ENCODE measurements at regions not wholly inside any gene's neighbourhood (a gene's known extent, or its start where the extent isn't known, plus 50 kb on each side); places are given as distances from the start of the nearest gene placed in this dataset.

DNA sequence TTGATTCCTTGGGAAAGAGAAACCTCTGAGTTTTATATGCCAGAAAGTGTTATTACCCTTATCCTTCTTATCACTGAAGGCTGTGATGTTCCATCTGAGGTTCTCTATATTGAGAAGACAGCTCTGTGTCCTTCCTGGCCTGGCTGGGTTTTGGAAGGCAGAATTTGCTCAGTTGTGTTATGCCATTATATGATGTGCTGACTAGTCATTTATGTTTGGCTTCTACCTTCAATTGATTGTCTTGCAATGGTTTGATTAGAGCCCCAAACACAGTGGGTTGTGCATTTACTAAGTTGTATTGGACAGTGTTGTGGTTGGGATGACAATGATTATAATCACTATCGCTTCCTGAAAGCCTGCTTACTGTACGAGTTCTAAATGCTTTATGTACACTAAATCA lies 265.7 kb downstream of the SNAPC1 start:
- no peak for DNase-seq

DNA sequence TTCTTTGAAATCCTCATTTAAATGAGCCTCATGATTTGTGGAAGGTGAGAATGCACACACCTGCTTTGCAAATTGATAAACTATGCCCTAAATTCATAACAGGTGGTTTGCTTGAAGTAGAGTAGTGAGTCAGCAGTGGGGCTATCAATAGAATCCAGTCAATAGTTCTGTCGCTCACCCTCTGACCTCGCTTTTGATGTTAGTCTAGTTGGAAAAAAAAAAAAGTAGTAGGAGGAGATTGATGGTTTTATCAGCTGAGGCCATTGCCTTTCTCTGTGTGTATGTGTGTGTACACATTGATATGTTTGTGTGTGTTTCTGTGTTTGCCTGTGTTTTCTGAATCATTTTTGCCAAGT lies 267.3 kb downstream of the SNAPC1 start:
- DNase-seq: no peak

DNA sequence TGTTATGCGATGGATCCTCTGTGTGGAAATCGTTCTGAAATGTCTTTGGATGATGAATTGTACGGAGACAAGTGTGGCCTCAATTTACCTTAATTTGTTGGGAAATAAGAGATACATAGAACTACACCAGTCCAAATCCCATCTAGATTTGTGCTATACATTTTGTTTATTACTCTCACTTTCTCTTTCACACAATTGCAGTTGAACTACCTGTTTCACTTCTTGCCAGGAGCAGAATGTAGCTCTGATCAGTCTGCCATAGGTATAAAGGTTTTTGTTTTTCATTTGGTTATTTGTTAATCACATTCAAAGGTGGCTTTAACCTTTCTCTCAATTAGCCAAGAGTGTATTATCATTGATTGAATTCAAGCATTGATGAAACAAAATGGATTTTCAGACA lies 268.2 kb downstream of the SNAPC1 start:
- DNase-seq: no peak

DNA sequence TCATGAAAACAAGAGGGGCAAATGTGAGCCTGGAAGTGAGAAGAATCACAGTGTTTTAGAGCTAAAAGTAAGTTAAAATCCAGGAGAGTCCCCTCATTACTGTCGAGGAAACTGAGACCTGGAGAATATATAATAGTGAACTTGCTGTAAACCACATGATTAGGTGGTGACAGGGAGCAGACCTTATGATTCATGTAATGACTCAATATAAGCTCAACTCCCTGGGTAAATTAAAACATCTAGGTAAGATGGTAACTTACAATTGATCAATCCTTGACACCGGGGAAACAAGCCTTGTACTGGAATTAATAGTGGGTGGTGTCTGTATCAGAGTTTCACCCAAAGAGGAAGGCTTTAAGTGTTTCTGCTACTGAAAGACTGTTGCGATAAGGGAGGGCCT lies 269.3 kb downstream of the SNAPC1 start:
- no peak for DNase-seq

DNA sequence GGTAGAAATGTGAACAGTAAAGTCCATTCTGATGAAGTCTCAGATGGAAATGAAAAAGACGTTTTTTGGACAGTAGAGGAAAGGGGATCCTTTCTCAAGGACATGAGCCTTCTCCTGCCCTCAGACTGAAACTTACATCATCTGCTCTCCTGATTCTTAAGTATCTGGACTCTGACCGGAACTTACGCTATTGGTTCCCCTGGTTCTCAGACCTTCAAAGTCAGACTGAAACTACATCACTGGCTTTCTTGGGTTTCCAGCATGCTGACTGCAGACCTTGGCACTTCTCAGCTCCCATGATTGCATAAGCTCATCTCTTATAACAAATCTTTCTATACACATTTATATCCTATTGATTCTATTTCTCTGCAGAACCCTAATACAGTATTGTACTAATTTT lies 291.0 kb downstream of the SNAPC1 start:
- DNase-seq: no peak

DNA sequence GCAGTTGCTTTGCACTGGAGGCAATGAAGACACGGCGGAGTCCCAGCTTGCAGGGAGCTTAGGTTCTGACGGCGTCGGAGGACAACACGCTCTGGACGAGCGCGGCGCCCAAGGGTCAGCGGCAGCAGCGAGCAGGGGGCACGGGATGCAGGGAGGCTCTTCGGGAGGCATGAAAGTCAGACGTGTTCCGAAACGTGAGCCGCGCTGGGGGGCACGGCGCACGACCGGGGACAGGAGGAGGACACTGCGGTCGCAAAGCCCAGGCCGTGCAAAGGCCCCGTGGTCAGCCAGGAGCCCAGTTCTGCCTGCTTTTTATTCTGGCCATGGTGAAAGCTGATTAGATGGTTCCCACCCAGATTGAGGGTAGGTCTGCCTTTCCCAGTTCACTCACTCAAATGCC lies 294.6 kb downstream of the SNAPC1 start:
- no peak for DNase-seq

DNA sequence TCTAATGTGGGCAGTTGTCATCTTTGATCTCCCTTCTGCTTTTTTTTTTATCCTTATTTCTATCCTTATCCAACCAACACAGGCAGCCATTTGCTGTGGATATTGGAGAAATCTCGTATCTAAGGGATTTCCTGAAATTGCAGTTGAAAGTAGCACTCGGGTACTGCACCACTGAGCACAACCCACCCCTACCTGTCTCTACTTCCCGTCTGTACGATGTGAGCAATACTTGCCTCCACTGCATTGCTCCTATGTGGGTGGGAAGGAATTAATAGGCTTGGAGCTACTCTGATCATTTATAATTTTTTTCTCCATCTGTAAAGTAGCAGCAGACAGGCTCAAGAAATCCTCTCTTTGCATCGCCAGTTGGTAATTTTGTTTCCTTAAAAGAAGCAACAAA lies 300.4 kb downstream of the SNAPC1 start:
- DNase-seq: no peak

DNA sequence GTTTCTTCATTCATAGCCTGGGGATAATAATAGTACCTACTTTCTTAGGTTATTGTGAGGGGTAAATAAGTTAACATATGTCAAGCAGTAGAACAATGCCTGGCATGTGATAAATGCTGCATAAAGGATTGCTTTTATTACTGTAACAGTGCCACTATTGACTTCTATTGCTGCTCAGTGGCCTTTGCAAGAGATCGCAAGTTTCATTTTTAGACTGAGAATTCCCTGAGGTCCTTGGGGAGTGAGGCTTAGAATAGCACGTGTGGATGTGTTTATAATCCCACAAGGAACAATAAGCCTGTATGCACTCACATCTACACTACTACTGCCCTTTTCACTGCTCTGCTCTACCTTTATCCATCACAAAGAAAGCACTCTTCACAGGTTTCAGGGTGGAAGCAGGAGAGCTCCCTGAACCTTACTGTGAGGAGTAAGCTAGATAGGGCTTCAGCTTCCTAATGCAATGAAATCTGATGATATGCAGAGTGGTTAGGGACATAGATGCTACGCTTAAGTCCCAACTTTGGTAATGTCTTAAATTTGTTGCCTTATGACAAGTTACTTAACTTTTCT lies 302.6 kb downstream of the SNAPC1 start:
- DNase-seq: no peak

DNA sequence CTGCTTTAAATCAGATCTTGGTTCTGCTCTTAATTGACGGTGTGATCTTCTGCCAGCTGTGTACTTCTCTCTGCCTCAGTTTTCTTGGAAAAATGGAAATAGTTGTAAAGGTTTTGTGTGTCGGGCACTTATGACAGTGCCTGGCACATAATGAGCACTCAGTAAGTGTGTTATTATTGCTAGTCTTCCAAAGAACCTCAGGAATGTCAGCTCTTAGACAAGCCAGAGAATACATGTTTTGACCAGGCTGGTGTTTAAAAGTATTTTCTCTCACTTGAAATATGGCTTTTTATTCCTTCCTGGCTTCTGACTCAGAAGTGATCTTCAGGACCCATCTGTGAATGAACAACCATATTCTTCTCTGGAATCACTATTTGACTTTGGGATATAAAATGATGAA lies 304.1 kb downstream of the SNAPC1 start:
- no peak for DNase-seq

DNA sequence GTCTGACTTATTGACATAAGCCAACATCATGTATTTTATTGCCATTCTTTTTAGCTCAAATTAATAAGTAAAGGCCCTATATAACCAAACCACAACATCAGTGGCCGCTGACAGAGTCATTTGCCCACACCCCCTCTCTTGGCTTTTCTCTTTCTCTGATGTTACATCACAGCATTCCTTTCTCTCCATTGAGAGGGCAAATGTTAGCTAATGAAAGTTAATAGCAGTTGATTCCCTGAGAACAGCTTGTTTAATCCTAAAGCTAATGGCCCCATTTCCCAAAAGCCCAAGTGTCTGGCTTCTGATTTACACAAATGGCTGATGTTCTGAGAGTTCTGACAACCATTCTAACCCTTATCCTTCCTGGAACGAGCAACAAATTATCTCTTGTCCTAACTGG lies 308.8 kb downstream of the SNAPC1 start:
- DNase-seq: no peak

DNA sequence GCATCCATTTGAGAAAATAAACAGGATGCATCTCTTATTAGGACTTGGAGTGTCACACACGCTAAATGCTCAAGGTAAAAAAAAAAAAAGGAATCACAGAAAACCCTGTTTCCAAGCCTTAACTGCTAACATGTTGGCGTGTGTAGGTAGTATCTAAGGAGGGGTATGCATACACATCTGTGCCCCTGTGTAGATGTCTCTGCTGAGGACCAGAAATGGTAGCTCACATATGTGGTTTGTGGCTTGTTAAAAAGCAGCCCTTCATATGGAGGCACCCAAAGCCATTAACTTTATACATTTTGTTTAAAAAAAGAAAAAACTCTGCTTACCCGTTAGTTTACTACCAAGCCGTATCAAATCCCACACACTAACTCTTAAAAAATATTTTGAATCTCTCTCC lies 314.1 kb downstream of the SNAPC1 start:
- DNase-seq: no peak

DNA sequence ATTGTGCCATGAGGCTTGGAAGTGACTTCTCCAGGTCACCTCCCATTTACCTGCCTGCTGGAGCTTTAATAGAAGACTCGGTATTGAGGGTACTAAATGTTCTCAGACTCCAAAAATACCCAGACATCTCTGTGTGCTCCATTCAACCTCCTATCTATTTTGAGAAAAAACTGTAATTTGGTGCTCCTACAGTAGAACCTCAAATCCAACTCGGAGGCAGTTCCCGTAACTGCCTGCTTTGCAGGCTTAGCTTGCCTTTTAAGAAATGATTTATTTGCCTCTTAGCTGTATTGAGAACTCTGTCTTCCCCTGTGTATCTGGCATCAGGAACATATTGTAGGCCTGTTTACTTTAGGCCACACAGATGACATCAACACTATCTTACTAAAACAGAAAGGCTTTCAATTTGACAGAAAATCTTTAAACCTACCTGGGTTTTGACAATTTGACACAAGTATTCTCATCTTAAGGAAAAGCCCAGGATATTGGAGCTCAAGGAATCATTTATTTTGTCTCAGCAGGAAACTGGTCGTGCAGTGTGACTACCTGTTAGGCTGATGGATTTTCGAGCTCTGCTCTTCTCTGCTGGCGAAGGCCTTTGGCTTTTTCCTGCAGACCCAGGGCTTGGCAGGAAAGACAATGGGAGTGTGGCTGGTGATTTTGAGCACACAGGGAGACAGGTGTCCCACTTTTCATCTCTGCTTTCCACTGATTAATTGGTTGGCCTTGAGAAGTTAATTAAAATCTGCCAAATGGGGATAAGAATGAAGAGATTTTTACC lies 314.8 kb downstream of the SNAPC1 start:
- DNase-seq: no peak

DNA sequence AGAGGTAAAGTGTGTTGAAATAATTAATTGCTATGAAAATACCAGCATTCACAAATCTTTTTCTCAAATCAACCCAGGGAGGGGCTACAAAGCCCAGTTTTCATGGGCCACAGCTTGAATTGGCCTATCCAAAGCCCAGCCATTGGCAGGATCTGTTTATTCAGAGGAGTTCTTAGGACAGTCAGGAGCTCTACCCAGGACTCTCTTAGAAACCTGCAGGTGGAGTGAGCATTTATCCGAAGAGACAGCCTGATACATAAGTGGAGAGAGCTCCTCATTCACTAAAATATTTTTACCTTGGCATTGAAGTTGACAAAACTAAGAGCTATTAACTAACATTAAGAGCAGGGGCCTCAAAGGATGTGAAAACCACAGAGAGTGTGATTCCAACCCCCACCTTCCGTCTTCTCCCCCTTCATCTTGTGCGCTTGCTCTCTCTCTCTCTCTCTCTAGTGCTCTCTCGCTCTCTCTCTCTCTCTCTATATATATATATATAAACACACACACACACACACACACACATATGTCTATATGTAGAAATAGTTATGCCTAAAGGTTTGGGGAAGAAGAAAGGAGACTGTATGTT lies 315.5 kb downstream of the SNAPC1 start:
- DNase-seq: no peak

DNA sequence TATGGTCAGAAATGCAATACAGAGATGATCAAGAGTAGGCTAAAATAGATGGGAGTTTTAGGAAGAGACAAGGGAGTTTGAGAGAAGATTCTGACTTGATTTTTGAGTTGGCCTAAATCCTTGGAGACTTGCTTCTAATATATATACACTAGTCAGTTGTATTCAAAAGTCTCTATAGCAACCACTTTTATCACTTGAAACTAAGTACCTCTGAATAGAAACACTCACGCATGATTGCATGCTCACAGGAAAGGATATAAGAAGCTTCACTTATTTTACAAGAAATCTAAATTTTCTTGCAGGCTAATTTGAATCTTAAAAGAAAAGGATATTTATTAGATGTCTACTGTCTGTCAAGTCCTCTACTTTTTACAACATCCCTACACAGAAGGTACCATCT lies 316.8 kb downstream of the SNAPC1 start:
- DNase-seq: no peak

DNA sequence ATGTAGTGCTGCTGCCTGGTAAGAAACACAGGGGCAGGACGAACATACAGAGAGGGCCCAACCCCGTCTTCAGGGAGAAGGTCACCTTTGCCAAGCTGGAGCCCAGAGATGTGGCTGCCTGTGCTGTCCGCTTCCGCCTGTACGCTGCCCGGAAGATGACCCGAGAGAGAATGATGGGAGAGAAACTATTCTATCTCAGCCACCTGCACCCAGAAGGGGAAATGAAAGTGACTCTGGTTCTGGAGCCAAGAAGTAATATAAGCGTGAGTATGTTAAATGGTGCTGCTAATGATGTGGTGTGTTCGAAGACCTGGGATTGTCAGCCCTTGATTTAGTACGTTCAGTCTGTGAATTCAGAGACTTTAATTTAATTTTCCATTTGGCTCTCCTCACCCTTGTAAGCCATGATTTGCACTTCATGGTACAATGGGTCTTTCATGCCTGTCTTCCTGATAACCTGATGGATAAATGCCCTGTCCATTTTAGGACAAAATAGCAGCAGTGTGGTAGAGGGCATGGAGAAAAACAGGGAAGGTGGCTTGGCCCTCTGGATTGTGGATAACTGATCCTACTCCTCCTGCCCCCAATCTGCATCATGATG lies 318.9 kb downstream of the SNAPC1 start:
- no peak for DNase-seq

DNA sequence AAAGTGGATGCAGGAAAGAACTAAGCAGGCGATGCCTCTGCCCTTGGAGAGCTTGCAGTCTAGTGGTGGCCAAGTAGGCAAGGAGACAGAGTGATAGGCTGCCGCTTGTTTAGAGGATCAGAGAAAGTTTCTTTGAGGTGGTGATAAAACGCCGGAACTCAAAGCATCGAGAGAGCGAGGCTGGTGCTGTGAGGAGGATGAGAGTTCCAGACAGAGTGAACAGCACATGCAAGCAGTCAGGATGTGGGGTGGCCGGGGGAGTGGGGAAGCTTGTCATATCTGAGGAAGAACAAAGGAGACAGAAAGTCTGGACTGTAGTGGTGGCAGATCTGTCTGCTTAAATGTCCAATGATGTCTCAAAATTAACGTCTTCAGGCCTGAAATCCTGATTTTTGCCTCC lies 319.7 kb downstream of the SNAPC1 start:
- no peak for DNase-seq

DNA sequence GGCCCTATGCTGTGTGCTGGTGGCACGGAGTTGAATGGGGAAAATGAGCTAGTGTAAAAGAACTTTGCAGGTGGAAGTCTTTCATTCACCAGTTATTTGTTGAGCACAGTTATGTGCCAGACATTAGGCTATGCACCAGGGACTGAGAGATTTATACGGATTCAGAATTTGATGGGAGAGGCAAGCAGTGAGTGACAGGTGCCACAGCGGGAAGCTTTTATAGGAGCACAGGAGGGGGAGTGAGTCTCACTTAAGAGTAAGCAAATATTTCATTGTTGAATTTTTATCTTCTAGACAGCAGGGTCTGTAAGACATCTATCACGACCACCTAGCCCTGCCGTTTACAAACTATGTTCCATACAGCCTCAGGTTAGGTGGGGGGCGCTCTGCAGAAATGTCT lies 320.6 kb downstream of the SNAPC1 start:
- no peak for DNase-seq

DNA sequence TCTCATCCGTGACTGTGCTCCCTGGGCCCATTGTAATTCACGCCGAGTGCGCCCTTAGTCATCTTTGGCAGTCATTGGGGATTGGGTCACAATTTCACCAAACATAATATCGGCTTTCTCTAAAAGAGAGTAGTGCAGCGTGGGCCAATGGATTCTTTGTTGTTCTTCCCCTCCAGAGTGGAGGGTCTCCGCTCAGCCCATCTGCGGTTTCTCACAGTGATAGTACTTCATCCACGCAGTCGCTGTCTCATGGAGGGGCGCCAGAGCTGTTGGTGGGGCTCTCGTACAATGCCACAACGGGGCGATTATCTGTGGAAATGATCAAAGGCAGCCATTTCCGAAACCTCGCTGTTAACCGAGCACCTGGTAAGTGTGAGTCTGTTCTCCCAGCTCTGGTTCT lies 321.8 kb downstream of the SNAPC1 start:
- DNase-seq: no peak

DNA sequence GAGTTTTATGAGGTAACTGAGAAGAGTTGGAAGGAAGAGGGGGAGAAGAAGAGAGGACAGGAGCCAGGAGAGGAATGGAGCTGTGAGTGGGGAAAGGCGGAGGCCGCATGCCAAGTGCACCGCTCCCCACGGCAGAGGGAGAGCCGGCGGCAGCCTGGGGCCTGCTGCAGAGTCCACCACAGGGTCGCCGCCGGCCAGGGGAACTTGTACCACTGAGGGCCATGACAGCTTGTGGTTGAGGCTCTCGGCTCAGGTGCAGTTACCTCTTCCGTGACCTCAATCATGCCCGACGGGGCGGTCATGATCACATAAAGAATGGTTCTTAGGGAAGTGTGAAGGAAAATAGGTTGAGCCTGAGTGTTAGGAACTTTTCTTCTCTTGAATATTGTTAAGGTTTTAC lies 325.0 kb downstream of the SNAPC1 start:
- no peak for DNase-seq

DNA sequence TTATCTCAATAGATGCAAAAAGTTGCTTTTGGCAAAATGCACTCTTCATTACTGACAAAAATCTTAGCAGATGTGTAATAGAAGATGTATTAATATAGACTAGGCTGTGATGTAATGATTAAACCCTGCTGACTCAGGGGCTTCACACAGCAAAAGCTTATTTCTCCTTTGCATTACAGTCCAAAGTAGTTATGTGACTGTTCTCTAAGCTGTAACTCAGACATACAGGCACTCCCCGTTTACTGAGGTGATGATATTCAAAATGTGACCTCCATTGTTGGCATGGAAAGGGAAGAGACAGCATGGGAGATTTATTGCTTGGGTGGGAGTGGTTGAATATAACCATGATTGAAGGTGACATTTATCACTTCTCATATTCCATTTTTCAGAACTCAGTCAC lies 331.5 kb downstream of the SNAPC1 start:
- DNase-seq: no peak

DNA sequence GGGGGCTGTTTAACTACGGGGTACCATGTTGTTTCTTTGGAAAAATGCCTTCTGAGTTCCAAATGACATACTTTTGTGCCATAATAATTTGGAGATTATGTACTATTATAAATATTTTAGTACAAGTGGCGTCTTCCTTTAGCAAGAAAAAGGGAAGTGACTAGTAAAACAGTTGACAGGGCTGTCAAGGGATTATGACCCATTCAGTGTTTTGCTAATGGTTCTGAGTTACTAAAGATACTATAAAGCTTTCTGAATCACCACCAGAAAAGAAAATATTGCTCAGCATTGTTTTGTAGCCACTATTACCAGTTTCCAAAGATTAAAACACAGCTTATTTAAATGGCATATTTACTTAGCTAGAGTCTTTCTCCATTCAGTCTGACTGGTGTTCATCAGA lies 334.9 kb downstream of the SNAPC1 start:
- no peak for DNase-seq

DNA sequence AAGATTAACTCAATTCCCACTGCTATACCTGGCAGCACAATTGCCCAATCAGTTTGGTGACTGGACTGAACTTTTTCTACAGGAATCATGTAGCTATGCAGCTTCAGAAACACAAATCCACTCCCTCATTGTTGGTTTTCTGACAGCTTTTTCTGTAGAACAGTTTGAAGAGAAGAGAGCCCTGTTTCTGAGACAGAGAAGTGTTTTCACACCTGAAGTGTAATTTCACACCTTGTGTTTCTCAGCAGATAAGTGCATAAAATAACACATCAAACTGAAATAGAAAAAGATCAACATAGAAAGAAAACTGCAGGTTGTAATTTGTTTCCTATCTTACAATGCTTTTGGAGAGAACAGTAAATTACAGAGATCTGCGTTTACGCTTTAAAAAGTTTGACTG lies 335.6 kb downstream of the SNAPC1 start:
- no peak for DNase-seq

DNA sequence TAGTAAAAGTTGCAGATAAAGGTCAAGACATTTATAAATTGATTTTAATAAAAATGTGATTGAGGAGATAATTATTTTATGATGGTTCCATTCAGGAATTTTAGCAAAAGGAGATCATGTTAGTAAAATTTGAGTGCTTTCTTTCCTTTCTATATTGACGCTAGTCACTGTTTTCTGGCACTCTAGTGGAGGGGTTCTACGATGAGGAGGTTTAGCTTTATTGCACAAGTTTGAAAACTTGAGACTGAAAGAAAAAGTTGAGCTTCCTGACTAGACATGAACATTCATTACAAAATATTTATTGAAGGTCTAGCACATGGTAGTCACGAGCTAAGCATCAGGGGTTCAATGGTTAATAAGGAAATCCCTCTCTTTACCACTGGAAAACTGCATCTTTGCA lies 336.1 kb downstream of the SNAPC1 start:
- DNase-seq: no peak

DNA sequence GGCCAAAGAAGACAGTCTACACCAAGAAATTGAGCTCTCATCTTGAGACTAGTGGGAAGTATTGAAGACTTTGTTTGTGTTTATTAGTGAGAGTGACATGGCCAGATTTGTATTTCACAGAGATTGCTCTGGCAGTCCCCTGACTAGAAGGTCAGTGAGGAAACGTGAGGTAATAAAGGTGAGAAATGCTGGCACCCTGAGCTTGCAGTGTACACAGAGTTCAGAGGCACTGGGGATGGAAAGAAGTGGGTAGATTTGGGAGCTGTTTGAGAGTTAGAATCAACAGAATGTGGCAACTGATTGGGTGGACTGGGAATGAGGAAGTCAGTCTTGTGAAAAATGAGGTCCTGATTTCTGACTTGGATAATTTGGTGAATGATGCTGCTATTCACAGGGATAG lies 336.9 kb downstream of the SNAPC1 start:
- no peak for DNase-seq

DNA sequence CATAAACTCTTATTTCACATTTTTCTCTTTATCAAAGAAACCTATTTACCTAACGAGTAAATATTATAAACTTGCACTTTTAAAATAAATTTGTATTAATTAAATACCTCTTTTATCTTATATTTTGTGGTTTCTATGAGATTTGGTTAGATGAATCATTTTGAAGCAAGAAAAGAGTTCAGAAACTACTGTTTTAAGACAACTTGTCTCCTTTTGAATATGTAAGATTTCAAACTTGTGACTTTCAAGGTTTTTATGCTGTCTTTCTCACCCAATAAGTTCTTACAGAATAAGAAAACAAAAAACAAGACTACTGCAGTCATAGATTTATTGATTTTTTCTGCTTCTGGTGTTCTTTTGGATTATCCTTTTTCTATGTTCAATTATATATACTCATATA lies 339.0 kb downstream of the SNAPC1 start:
- no peak for DNase-seq
